Naive B cell (primary cell): ENCODE measurements at regions not wholly inside any gene's neighbourhood (a gene's known extent, or its start where the extent isn't known, plus 50 kb on each side); places are given as distances from the start of the nearest gene placed in this dataset.
"Not testable (repeated sequence)": the region's sequence is repeated elsewhere in the genome, so short reads cannot be mapped to it uniquely, and the experiment has no call there.

Experiments used
- ATAC-seq, 2 donors: fragments of 150-1000 bp; cut with Tn5 transposase; 2 replicates each; pipeline ENCODE4 v1.10.0; 2021; ENCODE audit warnings: low read depth in 2 of 2, mild to moderate bottlenecking in 2 of 2, moderate library complexity in 2 of 2
- DNase-seq: peaks from one replicate; pipeline ENCODE4 v3.0.0; 2022
- H3K27ac Mint-ChIP-seq, 6 donors: one replicate each; pipeline ENCODE4 v1.8.0; 2020 to 2022; ENCODE audit warnings: mild to moderate bottlenecking in 6 of 6, mixed read lengths in 6 of 6, moderate library complexity in 5 of 6, inconsistent platforms in 2 of 6
- H3K27me3 Mint-ChIP-seq, 3 donors: one replicate each; pipeline ENCODE4 v1.8.0; 2021 to 2022; ENCODE audit warnings: mixed read lengths in 3 of 3, mild to moderate bottlenecking in 1 of 3
- H3K36me3 Mint-ChIP-seq, 2 donors: one replicate each; pipeline ENCODE4 v1.8.0; 2020 to 2022; ENCODE audit warnings: mixed read lengths in 2 of 2, inconsistent platforms in 1 of 2, mild to moderate bottlenecking in 1 of 2
- H3K4me1 Mint-ChIP-seq, 3 donors: one replicate each; pipeline ENCODE4 v1.8.0; 2020 to 2022; ENCODE audit warnings: mixed read lengths in 3 of 3, inconsistent platforms in 1 of 3, mild to moderate bottlenecking in 1 of 3, moderate library complexity in 1 of 3
- H3K4me3 Mint-ChIP-seq, 8 donors: one replicate each; pipeline ENCODE4 v1.8.0; 2020 to 2022; ENCODE audit warnings: mild to moderate bottlenecking in 8 of 8, mixed read lengths in 8 of 8, moderate library complexity in 8 of 8, inconsistent platforms in 2 of 8
- H3K9me3 Mint-ChIP-seq, 7 donors: one replicate each; pipeline ENCODE4 v1.8.0; 2020 to 2022; ENCODE audit warnings: mixed read lengths in 7 of 7, mild to moderate bottlenecking in 5 of 7, inconsistent platforms in 2 of 7, moderate library complexity in 1 of 7

DNA sequence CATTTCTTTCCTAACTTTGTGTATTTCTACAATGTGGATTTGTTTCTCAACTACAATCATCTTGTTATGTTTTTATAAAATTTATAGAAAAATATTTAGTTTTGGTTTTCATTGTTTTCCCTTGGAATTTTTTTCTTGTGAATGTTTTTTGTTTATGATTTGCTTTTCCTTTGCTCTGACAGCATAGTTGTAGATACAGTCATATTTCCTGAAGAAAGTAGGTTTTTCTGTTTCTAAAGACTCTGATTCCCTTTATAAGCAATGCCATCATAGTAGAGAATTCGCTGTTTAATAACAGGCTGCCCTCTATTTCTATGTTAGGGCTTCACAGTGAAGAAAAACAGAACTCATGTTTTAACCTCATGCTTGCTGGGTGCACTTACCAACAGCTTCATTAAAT lies 482.3 kb downstream of the ZBBX start:
- DNase-seq (no peak), ATAC-seq (no peak)
- Mint-ChIP-seq H3K4me1 (no peaks in the 10 kb centered on the region), H3K9me3 (no peaks in the 10 kb centered on the region), H3K36me3 (no peaks in the 10 kb centered on the region), H3K27ac (no peak overlapping the region), H3K4me3 (no peak overlapping the region), H3K27me3 (no peaks in the 10 kb centered on the region)

DNA sequence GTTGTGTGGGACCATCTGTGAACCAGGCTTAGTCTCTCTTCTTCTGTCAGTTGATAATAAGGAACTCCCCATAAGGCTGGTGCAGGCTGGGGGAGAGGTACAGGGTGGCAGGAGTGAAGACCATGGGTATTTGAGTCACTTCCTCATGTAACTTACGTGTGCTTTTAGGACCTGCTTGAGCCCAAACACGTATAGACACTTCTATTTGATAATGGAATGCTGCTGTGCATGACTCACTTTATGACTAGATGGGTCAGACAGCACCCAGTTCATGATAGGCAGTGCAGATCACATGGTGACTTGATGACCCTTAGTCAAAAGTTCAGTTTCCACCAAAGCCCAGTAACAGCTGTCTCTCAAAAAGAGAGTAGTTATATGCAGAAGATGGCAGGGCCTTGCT lies 490.9 kb downstream of the ZBBX start:
- Mint-ChIP-seq H3K36me3 (no peaks in the 10 kb centered on the region), H3K27ac (no peak overlapping the region), H3K9me3 (peaks cover 0 to 8% (median 1%) of the 10 kb centered on the region in 7 donors), H3K27me3 (no peaks in the 10 kb centered on the region), H3K4me1 (no peaks in the 10 kb centered on the region), H3K4me3 (no peak overlapping the region)
- ATAC-seq, result no peak
- no peak for DNase-seq

DNA sequence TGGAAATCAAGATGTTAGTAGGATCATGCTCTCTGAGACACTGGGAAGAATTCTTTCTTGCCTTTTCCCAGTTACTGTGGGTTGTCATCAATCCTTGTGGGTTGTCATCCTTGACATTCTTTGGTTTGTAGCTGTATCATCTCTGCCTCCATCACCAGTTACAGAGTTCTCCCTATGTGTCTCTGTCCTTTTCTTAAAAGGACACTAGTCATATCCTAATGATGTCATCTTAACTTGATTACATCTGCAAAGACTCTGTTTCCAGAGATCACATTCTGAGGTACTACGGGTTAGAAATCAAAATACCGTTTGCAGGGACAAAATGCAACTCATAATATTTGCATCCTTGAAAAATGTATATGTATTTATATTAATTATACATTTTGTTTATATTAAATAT lies 500.4 kb downstream of the ZBBX start:
- Mint-ChIP-seq H3K36me3 (no peaks in the 10 kb centered on the region), H3K27me3 (no peaks in the 10 kb centered on the region), H3K4me1 (no peaks in the 10 kb centered on the region), H3K4me3 (no peak overlapping the region), H3K9me3 (peaks cover 0 to 8% (median 0%) of the 10 kb centered on the region in 7 donors), H3K27ac (no peak overlapping the region)
- no peak for DNase-seq
- no peak for ATAC-seq

DNA sequence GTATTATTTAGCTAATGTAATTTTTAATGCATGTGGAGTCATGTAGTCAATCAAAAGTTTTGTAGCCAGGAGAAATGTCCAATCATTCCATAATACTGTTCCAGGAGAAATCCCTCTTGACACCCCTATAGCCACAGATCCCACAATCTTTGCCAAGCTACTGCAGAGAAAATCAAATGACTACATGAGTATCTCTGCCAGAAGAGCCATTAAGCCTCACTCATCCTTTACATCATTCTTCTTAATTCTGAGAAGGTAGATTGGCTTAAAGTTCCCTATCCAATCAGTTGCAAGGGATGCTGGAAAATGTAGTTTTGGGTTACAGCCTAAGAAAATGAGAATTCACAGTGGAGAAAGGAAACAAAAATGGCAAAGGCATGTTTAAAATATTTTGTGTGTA lies 502.1 kb downstream of the ZBBX start:
- peaks cover 0 to 8% (median 0%) of the 10 kb centered on the region in 7 donors for H3K9me3 Mint-ChIP-seq
- peaks cover 0 to 3% of the 10 kb centered on the region in 2 donors for H3K36me3 Mint-ChIP-seq
- ATAC-seq, result no peak
- no peaks in the 10 kb centered on the region for H3K27me3 Mint-ChIP-seq
- no peak overlapping the region for H3K27ac Mint-ChIP-seq
- no peaks in the 10 kb centered on the region for H3K4me1 Mint-ChIP-seq
- no peak for DNase-seq
- no peak overlapping the region for H3K4me3 Mint-ChIP-seq

GRCh38 chr3:166864473-166865467 lies 515.3 kb downstream of the ZBBX start:
- Mint-ChIP-seq H3K4me3 (no peak overlapping the region), H3K27me3 (no peaks in the 10 kb centered on the region), H3K4me1 (no peaks in the 10 kb centered on the region), H3K9me3 (peaks cover 0 to 12% (median 2%) of the 10 kb centered on the region in 7 donors), H3K27ac (no peak overlapping the region), H3K36me3 (no peaks in the 10 kb centered on the region)
- no peak for DNase-seq
- no peak for ATAC-seq

DNA sequence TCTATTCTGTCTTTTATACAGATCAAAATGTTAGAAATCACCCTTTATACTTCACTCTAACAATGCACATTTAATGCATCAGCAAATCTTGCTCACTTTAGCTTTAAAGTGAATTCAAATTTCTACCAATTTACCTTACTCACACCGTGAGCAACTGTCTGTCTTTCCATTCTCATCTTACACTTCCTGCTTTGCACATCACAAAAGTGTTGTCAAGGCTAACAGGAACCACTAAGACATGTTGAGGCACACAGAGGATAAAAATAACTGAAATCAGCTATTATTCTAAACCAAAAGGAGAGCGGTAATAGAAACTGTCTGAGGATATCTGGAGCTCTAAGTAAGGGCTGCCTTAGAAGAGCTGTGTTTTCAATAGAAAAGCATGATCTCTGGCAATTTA lies 519.9 kb downstream of the ZBBX start:
- Mint-ChIP-seq H3K27me3 (no peaks in the 10 kb centered on the region), H3K4me3 (no peak overlapping the region), H3K9me3 (peaks cover 0 to 4% (median 0%) of the 10 kb centered on the region in 7 donors), H3K36me3 (no peaks in the 10 kb centered on the region), H3K27ac (peak overlapping the region in 1 of 6 donors; percentile 22), H3K4me1 (no peaks in the 10 kb centered on the region)
- ATAC-seq (no peak), DNase-seq (no peak)

DNA sequence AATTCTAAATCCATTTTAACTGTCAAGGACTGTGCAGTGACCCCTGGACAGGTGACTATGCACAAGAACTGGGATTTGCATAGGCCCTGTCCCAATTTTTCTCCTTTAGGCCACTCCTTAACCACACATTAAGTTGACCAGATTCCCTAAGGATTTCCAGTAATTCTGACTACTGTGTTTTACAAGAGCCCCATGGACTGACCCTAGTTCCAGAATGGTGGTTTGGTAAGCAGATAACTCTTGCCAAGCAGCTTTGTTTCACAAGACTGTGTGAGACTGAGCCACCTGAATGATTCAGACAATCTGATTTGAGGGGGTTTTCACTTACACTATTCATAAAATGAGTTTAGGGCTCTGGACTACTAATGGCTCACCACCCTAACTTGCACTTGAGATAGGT lies 535.8 kb downstream of the ZBBX start:
- Mint-ChIP-seq H3K36me3 (no peaks in the 10 kb centered on the region), H3K9me3 (peaks cover 0 to 9% (median 1%) of the 10 kb centered on the region in 7 donors), H3K27me3 (no peaks in the 10 kb centered on the region), H3K27ac (no peak overlapping the region), H3K4me1 (no peaks in the 10 kb centered on the region), H3K4me3 (no peak overlapping the region)
- DNase-seq (no peak), ATAC-seq (no peak)

DNA sequence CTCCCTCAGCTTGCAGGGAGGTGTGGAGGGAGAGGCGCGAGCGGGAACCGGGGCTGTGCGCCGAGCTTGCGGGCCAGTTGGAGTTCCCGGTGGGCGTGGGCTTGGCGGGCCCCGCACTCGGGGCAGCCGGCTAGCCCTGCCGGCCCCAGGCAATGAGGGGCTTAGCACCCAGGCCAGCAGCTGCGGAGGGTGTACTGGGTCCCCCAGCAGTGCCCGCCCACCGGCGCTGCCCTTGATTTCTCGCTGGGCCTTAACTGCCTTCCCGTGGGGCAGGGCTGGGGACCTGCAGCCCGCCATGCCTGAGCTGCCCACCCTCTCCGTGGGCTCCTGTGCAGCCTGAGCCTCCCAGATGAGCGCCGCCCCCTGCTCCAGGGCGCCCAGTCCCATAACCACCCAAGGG lies 537.3 kb downstream of the ZBBX start:
- H3K4me1 Mint-ChIP-seq, H3K36me3 Mint-ChIP-seq, ATAC-seq, H3K4me3 Mint-ChIP-seq, H3K27me3 Mint-ChIP-seq, DNase-seq, H3K9me3 Mint-ChIP-seq, H3K27ac Mint-ChIP-seq: not testable (repeated sequence)

DNA sequence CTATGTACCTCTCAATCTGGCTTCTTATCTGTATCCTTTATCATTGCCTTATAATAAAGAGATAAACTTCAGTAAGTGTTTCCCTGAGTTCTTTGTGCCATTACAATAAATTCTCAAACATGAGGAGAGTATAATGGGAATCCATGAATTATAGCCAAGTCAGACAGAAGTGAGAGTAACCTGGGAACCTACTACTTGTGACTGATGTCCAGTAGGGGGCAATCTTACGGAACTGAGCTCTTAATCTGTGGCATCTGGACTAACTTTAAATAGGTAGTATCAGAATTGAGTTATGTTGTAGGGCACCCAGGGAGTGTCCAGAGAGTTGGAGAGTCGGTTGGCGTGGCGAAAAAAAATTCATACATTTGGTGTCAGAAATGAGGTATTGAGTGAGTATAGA lies 542.6 kb downstream of the ZBBX start:
- Mint-ChIP-seq H3K4me1 (no peaks in the 10 kb centered on the region), H3K36me3 (no peaks in the 10 kb centered on the region), H3K9me3 (peaks cover 0 to 3% (median 0%) of the 10 kb centered on the region in 7 donors), H3K27me3 (no peaks in the 10 kb centered on the region), H3K4me3 (no peak overlapping the region), H3K27ac (no peak overlapping the region)
- ATAC-seq (no peak), DNase-seq (no peak)

GRCh38 chr3:166836836-166837235 lies 543.3 kb downstream of the ZBBX start:
- Mint-ChIP-seq H3K4me3 (no peak overlapping the region), H3K36me3 (no peaks in the 10 kb centered on the region), H3K4me1 (no peaks in the 10 kb centered on the region), H3K9me3 (peaks cover 0 to 3% (median 0%) of the 10 kb centered on the region in 7 donors), H3K27ac (no peak overlapping the region), H3K27me3 (no peaks in the 10 kb centered on the region)
- DNase-seq (no peak), ATAC-seq (no peak)

DNA sequence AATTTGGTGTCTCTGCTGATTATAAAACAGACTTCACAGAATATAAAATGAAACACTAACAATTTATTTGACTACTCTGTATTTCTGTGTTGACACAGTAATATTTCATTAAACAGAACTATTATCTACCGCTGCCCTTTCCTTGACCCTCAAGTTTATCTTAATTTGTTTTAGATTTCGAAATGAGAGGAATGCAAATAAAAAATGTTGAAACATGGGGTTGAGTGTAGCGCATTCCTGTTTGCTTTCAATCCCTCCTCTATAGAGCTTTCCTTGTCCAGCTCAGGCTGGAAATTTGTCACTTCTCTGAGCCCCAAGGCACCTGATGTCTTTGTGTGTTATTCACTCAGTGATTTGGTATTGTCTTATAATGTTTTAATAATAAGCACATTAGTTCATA lies 550.2 kb downstream of the ZBBX start:
- Mint-ChIP-seq H3K27me3 (no peaks in the 10 kb centered on the region), H3K27ac (no peak overlapping the region), H3K4me3 (no peak overlapping the region), H3K9me3 (peaks cover 0 to 8% (median 3%) of the 10 kb centered on the region in 7 donors), H3K4me1 (no peaks in the 10 kb centered on the region), H3K36me3 (no peaks in the 10 kb centered on the region)
- ATAC-seq (no peak), DNase-seq (no peak)

DNA sequence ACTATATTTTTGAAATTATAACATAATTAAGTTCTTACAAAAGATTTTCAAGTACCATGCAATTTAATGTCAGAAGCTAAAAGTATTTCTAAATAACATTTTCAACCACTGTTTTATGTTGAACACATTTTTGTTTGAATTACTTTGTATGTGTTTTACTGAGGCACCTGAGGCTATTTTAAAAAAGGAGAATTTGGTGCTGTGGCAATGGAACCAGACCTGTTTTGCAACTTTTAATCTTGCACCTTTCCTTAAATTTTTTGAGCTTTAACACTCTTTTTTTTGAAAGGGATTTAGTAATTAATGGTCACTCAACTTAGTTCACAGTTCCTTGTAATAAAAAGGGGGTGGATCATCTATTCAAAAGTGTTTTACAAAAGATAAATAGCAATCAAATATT lies 561.6 kb downstream of the ZBBX start:
- Mint-ChIP-seq H3K36me3 (no peaks in the 10 kb centered on the region), H3K9me3 (peaks cover 0 to 5% (median 0%) of the 10 kb centered on the region in 7 donors), H3K4me3 (no peak overlapping the region)

DNA sequence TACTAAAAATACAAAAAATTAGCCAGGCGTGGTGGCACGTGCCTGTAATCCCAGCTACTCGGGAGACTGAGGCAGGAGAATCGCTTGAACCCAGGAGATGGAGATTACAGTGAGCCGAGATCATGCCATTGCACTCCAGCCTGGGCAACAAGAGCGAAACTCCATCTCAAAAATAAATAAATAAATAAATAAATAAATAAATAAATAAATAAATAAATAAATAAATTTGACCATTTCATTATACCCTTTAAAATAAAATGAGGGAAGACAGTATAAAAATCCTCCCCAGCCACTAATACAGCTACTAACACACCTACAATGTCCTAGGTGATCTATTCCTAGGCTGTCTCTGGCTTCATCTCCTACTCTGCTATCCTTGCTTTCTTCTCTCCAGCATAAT lies 562.8 kb downstream of the ZBBX start:
- not testable (repeated sequence) for H3K36me3 Mint-ChIP-seq, H3K27ac Mint-ChIP-seq, ATAC-seq, H3K4me3 Mint-ChIP-seq, H3K4me1 Mint-ChIP-seq, H3K9me3 Mint-ChIP-seq, H3K27me3 Mint-ChIP-seq, DNase-seq

More for the DNA sequence above, 561.6 kb downstream of the ZBBX start:
- H3K27me3 Mint-ChIP-seq, result no peaks in the 10 kb centered on the region
- no peaks in the 10 kb centered on the region for H3K4me1 Mint-ChIP-seq
- DNase-seq (no peak), ATAC-seq (no peak)
- H3K27ac Mint-ChIP-seq, result no peak overlapping the region

- peaks cover 0 to 6% of the 10 kb centered on the region in 2 donors for H3K36me3 Mint-ChIP-seq
- H3K9me3 Mint-ChIP-seq, result peaks cover under 1 to 25% (median 6%) of the 10 kb centered on the region in 7 donors
Observed at GRCh38 chr3:166810741-166811445, 569.2 kb downstream of the ZBBX start.

More at GRCh38 chr3:166810741-166811445, 569.2 kb downstream of the ZBBX start:
- no peaks in the 10 kb centered on the region for H3K27me3 Mint-ChIP-seq
- DNase-seq, result no peak
- H3K4me3 Mint-ChIP-seq, result no peak overlapping the region
- peak overlapping the region in 1 of 6 donors; percentile 3 for H3K27ac Mint-ChIP-seq
- H3K4me1 Mint-ChIP-seq, result no peaks in the 10 kb centered on the region
- ATAC-seq, result no peak
